LNCaP clone FGC (cell line): ENCODE measurements at regions not wholly inside any gene's neighbourhood (a gene's known extent, or its start where the extent isn't known, plus 50 kb on each side); places are given as distances from the start of the nearest gene placed in this dataset.
A peak's percentile ranks its signal among the peaks of the same experiment; 100 is the strongest.

Experiments
- DNase-seq: peaks from one replicate; pipeline ENCODE4 v3.0.0-alpha.2; 2011; ENCODE audit warnings: low read depth
- H3K4me3 ChIP-seq: 2 replicates; pipeline ENCODE4 v1.5.1; 2011; ENCODE audit warnings: mild to moderate bottlenecking, low read depth, low read length, control low read depth
- TF ChIP-seq, protein P1 (sequence below): IDR thresholded peaks from 2 replicates; pipeline ENCODE4 v1.5.1; 2012; ENCODE audit warnings: mild to moderate bottlenecking; ENCODE audit not compliant: control insufficient read depth, insufficient read depth; ENCODE audit errors: extremely low read depth

DNA sequence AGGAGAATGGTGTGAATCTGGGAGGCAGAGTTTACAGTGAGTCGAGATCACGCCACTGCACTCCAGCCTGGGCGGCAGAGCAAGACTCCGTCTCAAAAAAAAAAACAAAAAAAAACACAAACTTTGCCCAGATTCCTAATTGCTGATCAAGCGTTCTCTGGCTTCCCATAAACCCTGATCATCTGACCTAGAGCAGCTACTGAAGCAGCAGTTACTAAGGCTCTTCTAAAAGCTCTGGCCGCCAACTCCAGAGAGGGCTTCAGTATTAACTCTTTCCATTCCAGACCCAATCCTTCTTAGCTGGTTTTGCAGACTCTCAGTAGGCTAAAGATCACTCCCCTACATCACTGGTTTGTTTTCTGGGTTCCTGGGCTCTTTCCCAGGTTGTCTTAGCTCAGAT lies 201.6 kb downstream of the IGSF11 start:
- DNase-seq: no peak
- TF ChIP-seq, protein P1, sequence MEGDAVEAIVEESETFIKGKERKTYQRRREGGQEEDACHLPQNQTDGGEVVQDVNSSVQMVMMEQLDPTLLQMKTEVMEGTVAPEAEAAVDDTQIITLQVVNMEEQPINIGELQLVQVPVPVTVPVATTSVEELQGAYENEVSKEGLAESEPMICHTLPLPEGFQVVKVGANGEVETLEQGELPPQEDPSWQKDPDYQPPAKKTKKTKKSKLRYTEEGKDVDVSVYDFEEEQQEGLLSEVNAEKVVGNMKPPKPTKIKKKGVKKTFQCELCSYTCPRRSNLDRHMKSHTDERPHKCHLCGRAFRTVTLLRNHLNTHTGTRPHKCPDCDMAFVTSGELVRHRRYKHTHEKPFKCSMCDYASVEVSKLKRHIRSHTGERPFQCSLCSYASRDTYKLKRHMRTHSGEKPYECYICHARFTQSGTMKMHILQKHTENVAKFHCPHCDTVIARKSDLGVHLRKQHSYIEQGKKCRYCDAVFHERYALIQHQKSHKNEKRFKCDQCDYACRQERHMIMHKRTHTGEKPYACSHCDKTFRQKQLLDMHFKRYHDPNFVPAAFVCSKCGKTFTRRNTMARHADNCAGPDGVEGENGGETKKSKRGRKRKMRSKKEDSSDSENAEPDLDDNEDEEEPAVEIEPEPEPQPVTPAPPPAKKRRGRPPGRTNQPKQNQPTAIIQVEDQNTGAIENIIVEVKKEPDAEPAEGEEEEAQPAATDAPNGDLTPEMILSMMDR: no peak
- no peak overlapping the region for H3K4me3 ChIP-seq

DNA sequence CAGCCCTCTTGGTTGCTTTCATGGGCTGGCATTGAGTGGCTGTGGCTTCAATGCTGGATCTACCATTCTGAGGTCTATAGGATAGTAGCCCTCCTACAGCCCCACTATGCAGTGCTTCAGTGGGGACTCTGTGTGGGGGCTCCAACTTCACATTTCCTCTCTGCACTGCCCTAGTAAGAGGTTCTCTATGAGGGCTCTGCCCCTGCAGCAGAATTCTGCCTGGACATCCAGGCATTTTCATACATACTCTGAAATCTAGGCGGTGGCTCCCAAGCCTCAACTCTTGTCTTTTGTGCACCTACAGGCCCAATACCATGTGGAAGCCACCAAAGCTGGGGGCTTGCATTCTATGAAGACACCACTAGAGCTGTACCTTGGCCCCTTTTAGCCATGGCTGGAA lies 195.8 kb downstream of the IGSF11 start:
- DNase-seq: no peak
- TF ChIP-seq, protein P1: no peak
- no peak overlapping the region for H3K4me3 ChIP-seq

DNA sequence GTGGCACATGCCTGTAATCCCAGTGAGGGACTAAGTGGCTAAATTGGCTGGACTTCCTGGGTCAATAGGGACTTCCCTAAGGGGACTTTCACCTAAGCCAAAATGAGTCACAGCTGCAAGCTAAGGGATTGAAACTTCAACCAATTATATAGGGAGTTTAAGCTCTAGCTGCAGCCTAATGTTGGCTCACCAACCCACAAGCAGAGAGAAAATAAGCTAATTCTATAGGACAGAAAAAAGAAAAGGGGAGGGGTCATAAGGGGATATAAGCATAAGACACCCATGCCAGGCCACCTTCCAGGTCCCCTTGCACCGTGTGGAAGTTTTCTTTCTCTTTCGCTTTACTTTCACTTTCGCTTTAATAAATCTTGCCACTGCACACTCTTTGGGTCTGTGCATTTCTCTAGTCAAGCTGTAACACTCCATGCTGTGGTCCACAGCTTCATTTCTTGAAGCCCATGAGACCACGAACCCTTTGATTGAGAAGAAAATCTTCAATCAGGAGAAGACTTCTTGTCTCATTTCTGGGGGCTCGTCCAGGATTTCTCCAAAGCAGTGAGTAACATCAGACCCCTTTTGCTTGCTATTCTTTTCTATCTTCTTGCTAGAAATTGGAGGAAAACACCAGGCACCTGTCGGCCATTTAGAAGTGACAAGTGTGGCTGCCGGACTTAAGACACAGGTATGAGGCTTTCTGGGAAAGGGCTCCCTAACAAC lies 192.3 kb downstream of the IGSF11 start:
- peak overlapping the region; percentile 28; the same call in 1 of the 2 replicates for H3K4me3 ChIP-seq
- TF ChIP-seq, protein P1: no peak
- DNase-seq: no peak

- H3K4me3 ChIP-seq: no peak overlapping the region
- TF ChIP-seq, protein P1: no peak
- DNase-seq: no peak
Measured at GRCh38 chr3:118846176-118846575, 188.5 kb downstream of the IGSF11 start.
